WTC11 (cell line): ENCODE measurements at regions not wholly inside any gene's neighbourhood (a gene's known extent, or its start where the extent isn't known, plus 50 kb on each side); places are given as distances from the start of the nearest gene placed in this dataset.

Experiments
- ATAC-seq: fragments of 200-7000 bp; cut with Tn5 transposase; 2 replicates; pipeline ENCODE4 v1.10.0; 2021; ENCODE audit warnings: mild to moderate bottlenecking, moderate library complexity
- CTCF ChIA-PET: fragments of 300-600 bp; sonication (Branson Sonifier 250); formaldehyde crosslinking; loops from one replicate; lab custom pipeline; 2021; ENCODE audit warnings: antibody characterized with exemption; lab: Charles Lee
- POLR2A ChIA-PET: fragments of 350-600 bp; sonication (Branson Sonifier 250); formaldehyde crosslinking; loops from one replicate; lab custom pipeline; 2021; ENCODE audit warnings: antibody characterized with exemption; lab: Charles Lee
- DNase-seq: peaks from one replicate; pipeline ENCODE4 v3.0.0; 2021; ENCODE audit warnings: low spot score
- H3K27ac Mint-ChIP-seq: 2 replicates; pipeline ENCODE4 v1.8.0; 2021; ENCODE audit warnings: mixed read lengths
- H3K27me3 Mint-ChIP-seq: 2 replicates; pipeline ENCODE4 v1.8.0; 2021; ENCODE audit warnings: low read depth, mild to moderate bottlenecking, moderate library complexity, mixed read lengths
- H3K36me3 Mint-ChIP-seq: 2 replicates; pipeline ENCODE4 v1.8.0; 2021; ENCODE audit warnings: mixed read lengths
- H3K4me1 Mint-ChIP-seq: 2 replicates; pipeline ENCODE4 v1.8.0; 2022; ENCODE audit warnings: mixed read lengths
- H3K4me3 Mint-ChIP-seq: 2 replicates; pipeline ENCODE4 v1.8.0; 2021; ENCODE audit warnings: mild to moderate bottlenecking, moderate library complexity, mixed read lengths
- H3K9me3 Mint-ChIP-seq: 2 replicates; pipeline ENCODE4 v1.8.0; 2021; ENCODE audit warnings: mixed read lengths
- KAT7 ChIP-seq: sonication (generic); formaldehyde crosslinking; IDR thresholded peaks from 2 replicates; pipeline ENCODE4 v1.8.1; 2023; ENCODE audit warnings: missing genetic modification reagents, mild to moderate bottlenecking, borderline replicate concordance
- NFATC4 ChIP-seq: fragments of 250-450 bp; sonication (Bioruptor Pico); IDR thresholded peaks from 2 replicates; pipeline ENCODE4 v1.9.0; 2021; ENCODE audit warnings: mild to moderate bottlenecking
- NR2C2 ChIP-seq: sonication (generic); formaldehyde crosslinking; IDR thresholded peaks from 2 replicates; pipeline ENCODE4 v1.8.0; 2022; ENCODE audit warnings: mild to moderate bottlenecking, missing genetic modification reagents
- ZNF219 ChIP-seq: sonication (generic); formaldehyde crosslinking; IDR thresholded peaks from 2 replicates; pipeline ENCODE4 v1.8.0; 2023; ENCODE audit warnings: missing genetic modification reagents, mild to moderate bottlenecking, borderline replicate concordance
- TF ChIP-seq, protein P1 (sequence below): fragments of 250-450 bp; sonication (Bioruptor Pico); IDR thresholded peaks from 2 replicates; pipeline ENCODE4 v1.9.0; 2021; ENCODE audit warnings: mild to moderate bottlenecking
- TF ChIP-seq, protein P2 (sequence below): sonication (generic); formaldehyde crosslinking; IDR thresholded peaks from 2 replicates; pipeline ENCODE4 v1.8.0; 2023; ENCODE audit warnings: missing genetic modification reagents, mild to moderate bottlenecking, borderline replicate concordance
- TF ChIP-seq, protein P3 (sequence below): sonication (generic); formaldehyde crosslinking; IDR thresholded peaks from 2 replicates; pipeline ENCODE4 v1.8.0; 2022; ENCODE audit warnings: mild to moderate bottlenecking, missing genetic modification reagents
- TF ChIP-seq, protein P4 (sequence below): fragments of 250-450 bp; sonication (Bioruptor Pico); IDR thresholded peaks from 2 replicates; pipeline ENCODE4 v1.8.0; 2021; ENCODE audit warnings: mild to moderate bottlenecking
- TF ChIP-seq, protein P5 (sequence below): sonication (generic); formaldehyde crosslinking; IDR thresholded peaks from 2 replicates; pipeline ENCODE4 v1.8.0; 2023; ENCODE audit warnings: missing genetic modification reagents
- TF ChIP-seq, protein P6 (sequence below): sonication (generic); formaldehyde crosslinking; IDR thresholded peaks from 2 replicates; pipeline ENCODE4 v1.8.1; 2022; ENCODE audit warnings: low read depth, mild to moderate bottlenecking, moderate library complexity, missing genetic modification reagents, borderline replicate concordance

DNA sequence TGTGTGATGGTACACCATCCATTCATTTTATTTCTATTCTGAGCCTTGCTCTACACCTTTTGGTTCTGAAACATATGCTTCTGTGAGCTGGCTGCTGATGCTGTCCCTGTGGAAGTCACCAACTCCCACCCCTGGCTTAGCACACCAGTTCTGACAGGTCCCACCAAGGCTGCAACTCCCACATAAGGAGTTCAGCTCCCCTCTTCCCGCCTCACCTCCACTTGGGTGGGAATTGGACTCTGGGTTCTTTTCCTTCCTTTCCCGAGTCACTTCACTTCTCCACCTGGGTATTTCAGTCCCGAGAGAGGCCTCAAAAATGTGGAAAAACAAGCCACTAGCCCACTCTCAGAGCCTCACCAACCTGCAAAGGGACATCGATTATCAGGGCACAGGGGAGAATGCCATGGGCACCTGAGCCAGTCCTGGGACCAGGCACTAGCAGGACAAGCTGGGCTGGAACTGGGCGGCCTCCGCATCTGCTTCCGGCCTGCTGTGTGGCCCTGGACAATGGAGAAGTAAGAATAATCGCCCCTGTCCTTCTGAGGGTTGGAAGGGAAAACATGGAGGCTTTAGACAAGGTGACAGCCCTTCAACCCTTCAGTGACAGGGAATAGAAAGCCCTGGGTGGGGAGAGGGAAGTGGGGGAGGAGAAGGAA, 80.1 kb downstream of the IGLL1 start:
- H3K36me3 Mint-ChIP-seq: no peaks in the 10 kb centered on the region
- TF ChIP-seq, protein P1, sequence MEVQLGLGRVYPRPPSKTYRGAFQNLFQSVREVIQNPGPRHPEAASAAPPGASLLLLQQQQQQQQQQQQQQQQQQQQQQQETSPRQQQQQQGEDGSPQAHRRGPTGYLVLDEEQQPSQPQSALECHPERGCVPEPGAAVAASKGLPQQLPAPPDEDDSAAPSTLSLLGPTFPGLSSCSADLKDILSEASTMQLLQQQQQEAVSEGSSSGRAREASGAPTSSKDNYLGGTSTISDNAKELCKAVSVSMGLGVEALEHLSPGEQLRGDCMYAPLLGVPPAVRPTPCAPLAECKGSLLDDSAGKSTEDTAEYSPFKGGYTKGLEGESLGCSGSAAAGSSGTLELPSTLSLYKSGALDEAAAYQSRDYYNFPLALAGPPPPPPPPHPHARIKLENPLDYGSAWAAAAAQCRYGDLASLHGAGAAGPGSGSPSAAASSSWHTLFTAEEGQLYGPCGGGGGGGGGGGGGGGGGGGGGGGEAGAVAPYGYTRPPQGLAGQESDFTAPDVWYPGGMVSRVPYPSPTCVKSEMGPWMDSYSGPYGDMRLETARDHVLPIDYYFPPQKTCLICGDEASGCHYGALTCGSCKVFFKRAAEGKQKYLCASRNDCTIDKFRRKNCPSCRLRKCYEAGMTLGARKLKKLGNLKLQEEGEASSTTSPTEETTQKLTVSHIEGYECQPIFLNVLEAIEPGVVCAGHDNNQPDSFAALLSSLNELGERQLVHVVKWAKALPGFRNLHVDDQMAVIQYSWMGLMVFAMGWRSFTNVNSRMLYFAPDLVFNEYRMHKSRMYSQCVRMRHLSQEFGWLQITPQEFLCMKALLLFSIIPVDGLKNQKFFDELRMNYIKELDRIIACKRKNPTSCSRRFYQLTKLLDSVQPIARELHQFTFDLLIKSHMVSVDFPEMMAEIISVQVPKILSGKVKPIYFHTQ: no peak
- TF ChIP-seq KAT7 (no peak), ZNF219 (no peak), NFATC4 (no peak), NR2C2 (CRISPR knock-in tag) (no peak)
- TF ChIP-seq, protein P2, sequence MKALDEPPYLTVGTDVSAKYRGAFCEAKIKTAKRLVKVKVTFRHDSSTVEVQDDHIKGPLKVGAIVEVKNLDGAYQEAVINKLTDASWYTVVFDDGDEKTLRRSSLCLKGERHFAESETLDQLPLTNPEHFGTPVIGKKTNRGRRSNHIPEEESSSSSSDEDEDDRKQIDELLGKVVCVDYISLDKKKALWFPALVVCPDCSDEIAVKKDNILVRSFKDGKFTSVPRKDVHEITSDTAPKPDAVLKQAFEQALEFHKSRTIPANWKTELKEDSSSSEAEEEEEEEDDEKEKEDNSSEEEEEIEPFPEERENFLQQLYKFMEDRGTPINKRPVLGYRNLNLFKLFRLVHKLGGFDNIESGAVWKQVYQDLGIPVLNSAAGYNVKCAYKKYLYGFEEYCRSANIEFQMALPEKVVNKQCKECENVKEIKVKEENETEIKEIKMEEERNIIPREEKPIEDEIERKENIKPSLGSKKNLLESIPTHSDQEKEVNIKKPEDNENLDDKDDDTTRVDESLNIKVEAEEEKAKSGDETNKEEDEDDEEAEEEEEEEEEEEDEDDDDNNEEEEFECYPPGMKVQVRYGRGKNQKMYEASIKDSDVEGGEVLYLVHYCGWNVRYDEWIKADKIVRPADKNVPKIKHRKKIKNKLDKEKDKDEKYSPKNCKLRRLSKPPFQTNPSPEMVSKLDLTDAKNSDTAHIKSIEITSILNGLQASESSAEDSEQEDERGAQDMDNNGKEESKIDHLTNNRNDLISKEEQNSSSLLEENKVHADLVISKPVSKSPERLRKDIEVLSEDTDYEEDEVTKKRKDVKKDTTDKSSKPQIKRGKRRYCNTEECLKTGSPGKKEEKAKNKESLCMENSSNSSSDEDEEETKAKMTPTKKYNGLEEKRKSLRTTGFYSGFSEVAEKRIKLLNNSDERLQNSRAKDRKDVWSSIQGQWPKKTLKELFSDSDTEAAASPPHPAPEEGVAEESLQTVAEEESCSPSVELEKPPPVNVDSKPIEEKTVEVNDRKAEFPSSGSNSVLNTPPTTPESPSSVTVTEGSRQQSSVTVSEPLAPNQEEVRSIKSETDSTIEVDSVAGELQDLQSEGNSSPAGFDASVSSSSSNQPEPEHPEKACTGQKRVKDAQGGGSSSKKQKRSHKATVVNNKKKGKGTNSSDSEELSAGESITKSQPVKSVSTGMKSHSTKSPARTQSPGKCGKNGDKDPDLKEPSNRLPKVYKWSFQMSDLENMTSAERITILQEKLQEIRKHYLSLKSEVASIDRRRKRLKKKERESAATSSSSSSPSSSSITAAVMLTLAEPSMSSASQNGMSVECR (CRISPR knock-in tag): no peak
- TF ChIP-seq, protein P3, sequence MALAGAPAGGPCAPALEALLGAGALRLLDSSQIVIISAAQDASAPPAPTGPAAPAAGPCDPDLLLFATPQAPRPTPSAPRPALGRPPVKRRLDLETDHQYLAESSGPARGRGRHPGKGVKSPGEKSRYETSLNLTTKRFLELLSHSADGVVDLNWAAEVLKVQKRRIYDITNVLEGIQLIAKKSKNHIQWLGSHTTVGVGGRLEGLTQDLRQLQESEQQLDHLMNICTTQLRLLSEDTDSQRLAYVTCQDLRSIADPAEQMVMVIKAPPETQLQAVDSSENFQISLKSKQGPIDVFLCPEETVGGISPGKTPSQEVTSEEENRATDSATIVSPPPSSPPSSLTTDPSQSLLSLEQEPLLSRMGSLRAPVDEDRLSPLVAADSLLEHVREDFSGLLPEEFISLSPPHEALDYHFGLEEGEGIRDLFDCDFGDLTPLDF (CRISPR knock-in tag): no peak
- TF ChIP-seq, protein P4, sequence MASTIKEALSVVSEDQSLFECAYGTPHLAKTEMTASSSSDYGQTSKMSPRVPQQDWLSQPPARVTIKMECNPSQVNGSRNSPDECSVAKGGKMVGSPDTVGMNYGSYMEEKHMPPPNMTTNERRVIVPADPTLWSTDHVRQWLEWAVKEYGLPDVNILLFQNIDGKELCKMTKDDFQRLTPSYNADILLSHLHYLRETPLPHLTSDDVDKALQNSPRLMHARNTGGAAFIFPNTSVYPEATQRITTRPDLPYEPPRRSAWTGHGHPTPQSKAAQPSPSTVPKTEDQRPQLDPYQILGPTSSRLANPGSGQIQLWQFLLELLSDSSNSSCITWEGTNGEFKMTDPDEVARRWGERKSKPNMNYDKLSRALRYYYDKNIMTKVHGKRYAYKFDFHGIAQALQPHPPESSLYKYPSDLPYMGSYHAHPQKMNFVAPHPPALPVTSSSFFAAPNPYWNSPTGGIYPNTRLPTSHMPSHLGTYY (CRISPR knock-in tag): no peak
- TF ChIP-seq, protein P5, sequence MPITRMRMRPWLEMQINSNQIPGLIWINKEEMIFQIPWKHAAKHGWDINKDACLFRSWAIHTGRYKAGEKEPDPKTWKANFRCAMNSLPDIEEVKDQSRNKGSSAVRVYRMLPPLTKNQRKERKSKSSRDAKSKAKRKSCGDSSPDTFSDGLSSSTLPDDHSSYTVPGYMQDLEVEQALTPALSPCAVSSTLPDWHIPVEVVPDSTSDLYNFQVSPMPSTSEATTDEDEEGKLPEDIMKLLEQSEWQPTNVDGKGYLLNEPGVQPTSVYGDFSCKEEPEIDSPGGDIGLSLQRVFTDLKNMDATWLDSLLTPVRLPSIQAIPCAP: no peak
- TF ChIP-seq, protein P6, sequence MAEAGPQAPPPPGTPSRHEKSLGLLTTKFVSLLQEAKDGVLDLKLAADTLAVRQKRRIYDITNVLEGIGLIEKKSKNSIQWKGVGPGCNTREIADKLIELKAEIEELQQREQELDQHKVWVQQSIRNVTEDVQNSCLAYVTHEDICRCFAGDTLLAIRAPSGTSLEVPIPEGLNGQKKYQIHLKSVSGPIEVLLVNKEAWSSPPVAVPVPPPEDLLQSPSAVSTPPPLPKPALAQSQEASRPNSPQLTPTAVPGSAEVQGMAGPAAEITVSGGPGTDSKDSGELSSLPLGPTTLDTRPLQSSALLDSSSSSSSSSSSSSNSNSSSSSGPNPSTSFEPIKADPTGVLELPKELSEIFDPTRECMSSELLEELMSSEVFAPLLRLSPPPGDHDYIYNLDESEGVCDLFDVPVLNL (CRISPR knock-in tag): no peak
- H3K9me3 Mint-ChIP-seq: no peaks in the 10 kb centered on the region
- H3K27ac Mint-ChIP-seq: no peak overlapping the region
- H3K4me3 Mint-ChIP-seq: no peak overlapping the region
- ChIA-PET CTCF (interaction anchor here (1.5 kb wide), 1 partner anchor 66 kb away, joined by 3 read pairs; no protein-coding TSS in a partner anchor), POLR2A (no interaction called here)
- peaks cover 16% of the 10 kb centered on the region for H3K27me3 Mint-ChIP-seq
- ATAC-seq (no peak), DNase-seq (no peak)
- H3K4me1 Mint-ChIP-seq: peaks cover 24% of the 10 kb centered on the region
